ENCODE measurements at regions not wholly inside any gene's neighbourhood (a gene's known extent, or its start where the extent isn't known, plus 50 kb on each side); places are given as distances from the start of the nearest gene placed in this dataset.

GRCh38 chr3:193774272-193774915 lies 181.4 kb downstream of the OPA1 start:
- Histone ChIP-seq H3K9me3 (ENCODE audit: control insufficient read depth, insufficient read depth, low read length) (peaks cover 5% of the 10 kb centered on the region), H3K9ac (ENCODE audit: low read depth, low read length) (no peak overlapping the region), H3K4me1 (ENCODE audit: insufficient read depth, low read length) (peaks cover 25% of the 10 kb centered on the region), H3K36me3 (ENCODE audit: insufficient read depth, low read length) (no peaks in the 10 kb centered on the region)

- Histone ChIP-seq H3K4me1 (ENCODE audit: insufficient read depth, low read length) (peaks cover 25% of the 10 kb centered on the region), H3K9ac (ENCODE audit: low read depth, low read length) (no peak overlapping the region), H3K36me3 (ENCODE audit: insufficient read depth, low read length) (no peaks in the 10 kb centered on the region), H3K9me3 (ENCODE audit: control insufficient read depth, insufficient read depth, low read length) (peaks cover 5% of the 10 kb centered on the region)
Observed at GRCh38 chr3:193774916-193775285, 181.9 kb downstream of the OPA1 start.

- Histone ChIP-seq H3K4me1 (ENCODE audit: insufficient read depth, low read length) (peaks cover 29% of the 10 kb centered on the region), H3K9ac (ENCODE audit: low read depth, low read length) (peak overlapping the region; percentile 8; the same call in 1 of the 2 replicates), H3K9me3 (ENCODE audit: control insufficient read depth, insufficient read depth, low read length) (peaks cover 5% of the 10 kb centered on the region), H3K36me3 (ENCODE audit: insufficient read depth, low read length) (no peaks in the 10 kb centered on the region)
Observed at GRCh38 chr3:193775421-193776077, 182.5 kb downstream of the OPA1 start.

GRCh38 chr3:193776626-193777358 lies 183.8 kb downstream of the OPA1 start:
- Histone ChIP-seq H3K9me3 (ENCODE audit: control insufficient read depth, insufficient read depth, low read length) (no peaks in the 10 kb centered on the region), H3K4me1 (ENCODE audit: insufficient read depth, low read length) (peaks cover 36% of the 10 kb centered on the region), H3K36me3 (ENCODE audit: insufficient read depth, low read length) (no peaks in the 10 kb centered on the region), H3K9ac (ENCODE audit: low read depth, low read length) (no peak overlapping the region)

- Histone ChIP-seq H3K9ac (ENCODE audit: low read depth, low read length) (no peak overlapping the region), H3K36me3 (ENCODE audit: insufficient read depth, low read length) (no peaks in the 10 kb centered on the region), H3K4me1 (ENCODE audit: insufficient read depth, low read length) (peaks cover 43% of the 10 kb centered on the region), H3K9me3 (ENCODE audit: control insufficient read depth, insufficient read depth, low read length) (no peaks in the 10 kb centered on the region)
Observed at GRCh38 chr3:193777524-193777923, 184.5 kb downstream of the OPA1 start.

GRCh38 chr3:193778676-193779075 lies 185.7 kb downstream of the OPA1 start:
- Histone ChIP-seq H3K9ac (ENCODE audit: low read depth, low read length) (no peak overlapping the region), H3K9me3 (ENCODE audit: control insufficient read depth, insufficient read depth, low read length) (no peaks in the 10 kb centered on the region), H3K36me3 (ENCODE audit: insufficient read depth, low read length) (no peaks in the 10 kb centered on the region), H3K4me1 (ENCODE audit: insufficient read depth, low read length) (peaks cover 46% of the 10 kb centered on the region)

- Histone ChIP-seq H3K4me1 (ENCODE audit: insufficient read depth, low read length) (peaks cover 43% of the 10 kb centered on the region), H3K36me3 (ENCODE audit: insufficient read depth, low read length) (no peaks in the 10 kb centered on the region), H3K9me3 (ENCODE audit: control insufficient read depth, insufficient read depth, low read length) (no peaks in the 10 kb centered on the region), H3K9ac (ENCODE audit: low read depth, low read length) (no peak overlapping the region)
Observed at GRCh38 chr3:193779933-193780332, 186.9 kb downstream of the OPA1 start.

- H3K9ac ChIP-seq (ENCODE audit: low read depth, low read length): no peak overlapping the region
- H3K9me3 ChIP-seq (ENCODE audit: control insufficient read depth, insufficient read depth, low read length): no peaks in the 10 kb centered on the region
- peaks cover 38% of the 10 kb centered on the region for H3K4me1 ChIP-seq (ENCODE audit: insufficient read depth, low read length)
- H3K36me3 ChIP-seq (ENCODE audit: insufficient read depth, low read length): no peaks in the 10 kb centered on the region
Observed at GRCh38 chr3:193780397-193780796, 187.4 kb downstream of the OPA1 start.

GRCh38 chr3:193780810-193781478 lies 187.9 kb downstream of the OPA1 start:
- H3K9me3 ChIP-seq (ENCODE audit: control insufficient read depth, insufficient read depth, low read length): no peaks in the 10 kb centered on the region
- H3K9ac ChIP-seq (ENCODE audit: low read depth, low read length): no peak overlapping the region
- peaks cover 34% of the 10 kb centered on the region for H3K4me1 ChIP-seq (ENCODE audit: insufficient read depth, low read length)
- no peaks in the 10 kb centered on the region for H3K36me3 ChIP-seq (ENCODE audit: insufficient read depth, low read length)

GRCh38 chr3:193782276-193782647 lies 189.3 kb downstream of the OPA1 start:
- Histone ChIP-seq H3K4me1 (ENCODE audit: insufficient read depth, low read length) (peaks cover 24% of the 10 kb centered on the region), H3K9me3 (ENCODE audit: control insufficient read depth, insufficient read depth, low read length) (no peaks in the 10 kb centered on the region), H3K36me3 (ENCODE audit: insufficient read depth, low read length) (no peaks in the 10 kb centered on the region), H3K9ac (ENCODE audit: low read depth, low read length) (no peak overlapping the region)

GRCh38 chr3:193782747-193783146 lies 189.7 kb downstream of the OPA1 start:
- Histone ChIP-seq H3K36me3 (ENCODE audit: insufficient read depth, low read length) (no peaks in the 10 kb centered on the region), H3K4me1 (ENCODE audit: insufficient read depth, low read length) (peaks cover 21% of the 10 kb centered on the region), H3K9ac (ENCODE audit: low read depth, low read length) (no peak overlapping the region), H3K9me3 (ENCODE audit: control insufficient read depth, insufficient read depth, low read length) (no peaks in the 10 kb centered on the region)

GRCh38 chr3:193783166-193783896 lies 190.3 kb downstream of the OPA1 start:
- Histone ChIP-seq H3K9me3 (ENCODE audit: control insufficient read depth, insufficient read depth, low read length) (no peaks in the 10 kb centered on the region), H3K36me3 (ENCODE audit: insufficient read depth, low read length) (no peaks in the 10 kb centered on the region), H3K4me1 (ENCODE audit: insufficient read depth, low read length) (peaks cover 21% of the 10 kb centered on the region), H3K9ac (ENCODE audit: low read depth, low read length) (no peak overlapping the region)

- H3K9me3 ChIP-seq (ENCODE audit: control insufficient read depth, insufficient read depth, low read length): no peaks in the 10 kb centered on the region
Observed at GRCh38 chr3:193784822-193785221, 191.8 kb downstream of the OPA1 start.

GRCh38 chr3:193787496-193787870 lies 194.5 kb downstream of the OPA1 start:
- H3K4me1 ChIP-seq (ENCODE audit: insufficient read depth, low read length): peaks cover 16% of the 10 kb centered on the region; the same call in 1 of the 2 replicates
- H3K36me3 ChIP-seq (ENCODE audit: insufficient read depth, low read length): no peaks in the 10 kb centered on the region
- no peaks in the 10 kb centered on the region for H3K9me3 ChIP-seq (ENCODE audit: control insufficient read depth, insufficient read depth, low read length)
- H3K9ac ChIP-seq (ENCODE audit: low read depth, low read length): no peak overlapping the region

More at GRCh38 chr3:193784822-193785221, 191.8 kb downstream of the OPA1 start:
- H3K9ac ChIP-seq (ENCODE audit: low read depth, low read length): no peak overlapping the region
- no peaks in the 10 kb centered on the region for H3K36me3 ChIP-seq (ENCODE audit: insufficient read depth, low read length)
- peaks cover 26% of the 10 kb centered on the region for H3K4me1 ChIP-seq (ENCODE audit: insufficient read depth, low read length)
